Activated CD8-positive, alpha-beta T cell treated with anti-CD3 and anti-CD28 coated beads for 36 hours (primary cell): ENCODE measurements at regions not wholly inside any gene's neighbourhood (a gene's known extent, or its start where the extent isn't known, plus 50 kb on each side); places are given as distances from the start of the nearest gene placed in this dataset.

Experiments used
- ATAC-seq: fragments of 200-7000 bp; cut with Tn5 transposase; one replicate; pipeline ENCODE4 v1.10.0; 2021; ENCODE audit warnings: mild to moderate bottlenecking, moderate library complexity
- CTCF ChIA-PET: fragments of 350-600 bp; sonication (Branson Sonifier 250); formaldehyde crosslinking; loops from one replicate; lab custom pipeline; 2021; ENCODE audit warnings: antibody characterized with exemption; lab: Charles Lee
- POLR2A ChIA-PET: fragments of 350-600 bp; sonication (Branson Sonifier 250); formaldehyde crosslinking; loops from one replicate; lab custom pipeline; 2021; ENCODE audit warnings: antibody characterized with exemption; lab: Charles Lee
- DNase-seq: peaks from one replicate; pipeline ENCODE4 v3.0.0-alpha.2; 2020
- H3K27ac Mint-ChIP-seq: one replicate; pipeline ENCODE4 v1.8.0; 2021; ENCODE audit warnings: mild to moderate bottlenecking, mixed read lengths
- H3K27me3 Mint-ChIP-seq: one replicate; pipeline ENCODE4 v1.8.0; 2021; ENCODE audit warnings: mixed read lengths
- H3K36me3 Mint-ChIP-seq: one replicate; pipeline ENCODE4 v1.8.0; 2021; ENCODE audit warnings: low read depth, mixed read lengths
- H3K4me1 Mint-ChIP-seq: one replicate; pipeline ENCODE4 v1.8.0; 2021; ENCODE audit warnings: low read depth, mixed read lengths
- H3K4me3 Mint-ChIP-seq: one replicate; pipeline ENCODE4 v1.8.0; 2021; ENCODE audit warnings: mild to moderate bottlenecking, moderate library complexity, mixed read lengths
- H3K9me3 Mint-ChIP-seq: one replicate; pipeline ENCODE4 v1.8.0; 2021; ENCODE audit warnings: mixed read lengths
- intact Hi-C: fragments of 100-400 bp; cut with micrococcal nuclease; formaldehyde crosslinking; loops from one replicate; pipeline ENCODE4 v1.10.0; 2022
- TF ChIP-seq, protein P1 (sequence below): fragments of 200-600 bp; IDR thresholded peaks from one replicate; pipeline ENCODE4 v1.8.0; 2022; ENCODE audit warnings: antibody characterized with exemption, mild to moderate bottlenecking

- no peak for ATAC-seq
- H3K4me1 Mint-ChIP-seq: no peaks in the 10 kb centered on the region
- TF ChIP-seq, protein P1, sequence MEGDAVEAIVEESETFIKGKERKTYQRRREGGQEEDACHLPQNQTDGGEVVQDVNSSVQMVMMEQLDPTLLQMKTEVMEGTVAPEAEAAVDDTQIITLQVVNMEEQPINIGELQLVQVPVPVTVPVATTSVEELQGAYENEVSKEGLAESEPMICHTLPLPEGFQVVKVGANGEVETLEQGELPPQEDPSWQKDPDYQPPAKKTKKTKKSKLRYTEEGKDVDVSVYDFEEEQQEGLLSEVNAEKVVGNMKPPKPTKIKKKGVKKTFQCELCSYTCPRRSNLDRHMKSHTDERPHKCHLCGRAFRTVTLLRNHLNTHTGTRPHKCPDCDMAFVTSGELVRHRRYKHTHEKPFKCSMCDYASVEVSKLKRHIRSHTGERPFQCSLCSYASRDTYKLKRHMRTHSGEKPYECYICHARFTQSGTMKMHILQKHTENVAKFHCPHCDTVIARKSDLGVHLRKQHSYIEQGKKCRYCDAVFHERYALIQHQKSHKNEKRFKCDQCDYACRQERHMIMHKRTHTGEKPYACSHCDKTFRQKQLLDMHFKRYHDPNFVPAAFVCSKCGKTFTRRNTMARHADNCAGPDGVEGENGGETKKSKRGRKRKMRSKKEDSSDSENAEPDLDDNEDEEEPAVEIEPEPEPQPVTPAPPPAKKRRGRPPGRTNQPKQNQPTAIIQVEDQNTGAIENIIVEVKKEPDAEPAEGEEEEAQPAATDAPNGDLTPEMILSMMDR: no peak
- no peak for DNase-seq
- no peak overlapping the region for H3K4me3 Mint-ChIP-seq
- POLR2A ChIA-PET: no interaction called here
- no peak overlapping the region for H3K27ac Mint-ChIP-seq
- H3K9me3 Mint-ChIP-seq: peaks cover 13% of the 10 kb centered on the region
- H3K36me3 Mint-ChIP-seq: no peaks in the 10 kb centered on the region
- intact Hi-C loops: no loop called here
- H3K27me3 Mint-ChIP-seq: no peaks in the 10 kb centered on the region
- CTCF ChIA-PET: no interaction called here
Observed at GRCh38 chr4:188197566-188197965, 58.3 kb downstream of the TRIML1 start.

DNA sequence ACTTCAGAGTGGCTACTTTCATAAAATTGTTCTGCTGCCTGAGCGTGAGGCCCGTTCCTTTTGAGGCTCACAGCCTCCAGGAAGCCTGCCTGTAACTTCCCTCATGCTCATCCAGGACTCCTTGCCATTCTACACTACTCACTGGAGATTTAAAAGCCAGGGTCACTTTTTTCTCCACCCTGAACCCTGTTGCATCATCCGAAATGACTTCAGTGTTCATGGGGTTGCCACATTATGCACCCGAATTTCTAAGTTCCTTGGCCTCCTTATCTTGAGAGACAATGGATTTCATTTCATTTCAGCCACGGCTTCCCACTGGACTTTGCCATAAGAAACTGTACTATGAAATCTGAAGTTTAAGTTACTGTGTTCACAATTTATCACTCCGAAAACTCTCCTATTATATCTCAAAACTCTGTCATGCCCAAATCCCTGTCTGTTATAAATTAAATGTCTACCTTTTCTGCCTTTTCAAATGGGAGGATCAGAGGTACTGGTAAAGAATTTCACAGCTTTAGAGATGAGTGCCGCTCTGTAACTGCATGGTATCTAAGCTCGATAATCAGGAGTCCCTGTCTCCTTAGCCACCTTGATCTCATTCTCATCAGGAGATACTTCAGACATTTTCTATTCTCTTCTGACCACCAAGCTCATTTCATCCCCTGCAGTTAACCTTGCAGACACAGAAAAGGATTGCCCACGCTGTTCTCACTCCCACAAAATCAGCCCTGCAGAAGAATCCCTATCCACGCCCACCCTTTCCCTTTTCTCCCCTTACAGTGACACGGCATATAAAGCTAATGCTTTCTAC is 59.9 kb downstream of the TRIML1 start:
- no peaks in the 10 kb centered on the region for H3K27me3 Mint-ChIP-seq
- DNase-seq (no peak), ATAC-seq (no peak)
- ChIA-PET POLR2A (no interaction called here), CTCF (no interaction called here)
- TF ChIP-seq, protein P1: no peak
- no peaks in the 10 kb centered on the region for H3K4me1 Mint-ChIP-seq
- no peak overlapping the region for H3K27ac Mint-ChIP-seq
- H3K36me3 Mint-ChIP-seq: no peaks in the 10 kb centered on the region
- peaks cover 12% of the 10 kb centered on the region for H3K9me3 Mint-ChIP-seq
- intact Hi-C loops: no loop called here
- H3K4me3 Mint-ChIP-seq: no peak overlapping the region

DNA sequence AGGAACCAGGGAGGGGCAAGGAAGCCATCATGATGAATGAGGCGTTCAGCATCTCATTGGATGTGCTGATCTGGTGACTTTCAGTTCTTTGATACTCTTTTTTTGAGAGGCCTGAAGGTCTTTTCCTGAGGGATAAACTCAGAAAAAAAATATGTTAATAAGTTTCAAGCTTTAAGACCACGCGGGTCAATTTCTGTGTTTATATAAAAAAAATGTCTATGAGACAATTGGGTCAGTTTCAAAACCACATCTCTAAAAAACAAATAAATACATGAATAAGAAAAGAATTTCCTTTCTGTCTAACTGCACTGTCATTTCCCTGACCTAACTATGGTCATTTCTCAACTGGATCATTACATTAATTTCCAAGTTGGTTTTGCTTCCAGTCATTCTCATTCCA is 62.6 kb downstream of the TRIML1 start:
- intact Hi-C loops: no loop called here
- Mint-ChIP-seq H3K36me3 (no peaks in the 10 kb centered on the region), H3K4me1 (no peaks in the 10 kb centered on the region), H3K9me3 (peaks cover 11% of the 10 kb centered on the region), H3K27me3 (no peaks in the 10 kb centered on the region), H3K4me3 (no peak overlapping the region), H3K27ac (no peak overlapping the region)
- TF ChIP-seq, protein P1: no peak
- no peak for DNase-seq
- ChIA-PET POLR2A (no interaction called here), CTCF (no interaction called here)
- no peak for ATAC-seq

GRCh38 chr4:188206783-188207182 is 67.5 kb downstream of the TRIML1 start:
- Mint-ChIP-seq H3K4me3 (no peak overlapping the region), H3K4me1 (no peaks in the 10 kb centered on the region), H3K27ac (no peak overlapping the region), H3K27me3 (no peaks in the 10 kb centered on the region), H3K36me3 (no peaks in the 10 kb centered on the region), H3K9me3 (peaks cover 4% of the 10 kb centered on the region)
- TF ChIP-seq, protein P1: no peak
- ATAC-seq: no peak
- DNase-seq: no peak
- intact Hi-C loops: no loop called here
- ChIA-PET CTCF (no interaction called here), POLR2A (no interaction called here)

DNA sequence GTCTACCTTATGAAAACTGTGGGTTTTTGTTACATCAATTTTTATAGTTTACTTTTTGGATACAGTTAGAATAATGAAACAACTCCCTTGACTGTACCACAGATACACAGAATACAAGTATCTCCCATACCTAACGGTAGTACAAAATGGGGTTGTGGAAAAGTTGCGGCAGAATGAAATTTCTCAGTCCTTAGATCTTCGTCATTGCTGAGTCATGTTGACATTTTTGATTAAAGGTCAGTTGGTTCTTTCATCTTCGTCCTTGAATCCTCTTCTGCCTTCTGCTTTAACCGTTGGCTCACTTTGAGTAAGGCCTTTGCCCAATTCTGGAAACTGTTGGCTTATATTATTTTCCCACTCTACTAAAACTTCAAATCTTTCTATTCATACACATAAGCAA is 75.6 kb downstream of the TRIML1 start:
- TF ChIP-seq, protein P1: no peak
- POLR2A ChIA-PET: no interaction called here
- ATAC-seq (no peak), DNase-seq (no peak)
- H3K27ac Mint-ChIP-seq: no peak overlapping the region
- H3K4me3 Mint-ChIP-seq: no peak overlapping the region
- H3K27me3 Mint-ChIP-seq: no peaks in the 10 kb centered on the region
- H3K4me1 Mint-ChIP-seq: no peaks in the 10 kb centered on the region
- CTCF ChIA-PET: no interaction called here
- H3K36me3 Mint-ChIP-seq: no peaks in the 10 kb centered on the region
- intact Hi-C loops: no loop called here
- peaks cover 6% of the 10 kb centered on the region for H3K9me3 Mint-ChIP-seq
